Subcutaneous abdominal adipose tissue (tissue), 5 donors: ENCODE measurements at regions not wholly inside any gene's neighbourhood (a gene's known extent, or its start where the extent isn't known, plus 50 kb on each side); places are given as distances from the start of the nearest gene placed in this dataset.
"Not testable (repeated sequence)": the region's sequence is repeated elsewhere in the genome, so short reads cannot be mapped to it uniquely, and the experiment has no call there.

ENCODE experiments used
- H3K27ac ChIP-seq: one replicate; pipeline ENCODE4 v1.7.0; 2013; ENCODE audit warnings: low read depth, mild to moderate bottlenecking, inconsistent platforms, low read length, moderate library complexity
- H3K27me3 ChIP-seq, 5 donors: one replicate each; pipeline ENCODE4 v1.7.0; 2013; ENCODE audit warnings: low read length in 5 of 5, inconsistent platforms in 1 of 5; ENCODE audit not compliant: control insufficient read depth in 5 of 5, insufficient read depth in 4 of 5
- H3K36me3 ChIP-seq, 5 donors: one replicate each; pipeline ENCODE4 v1.7.0; 2013; ENCODE audit warnings: low read length in 5 of 5; ENCODE audit not compliant: control insufficient read depth in 5 of 5, insufficient read depth in 5 of 5
- H3K4me1 ChIP-seq, 5 donors: one replicate each; pipeline ENCODE4 v1.7.0; 2013; ENCODE audit warnings: low read length in 5 of 5, mild to moderate bottlenecking in 3 of 5, moderate library complexity in 1 of 5; ENCODE audit not compliant: control insufficient read depth in 5 of 5, insufficient read depth in 5 of 5
- H3K4me3 ChIP-seq, 5 donors: one replicate each; pipeline ENCODE4 v1.7.0; 2013; ENCODE audit warnings: low read length in 5 of 5, low read depth in 1 of 5
- H3K9ac ChIP-seq, 5 donors: one replicate each; pipeline ENCODE4 v1.7.0; 2013; ENCODE audit warnings: low read length in 5 of 5, mild to moderate bottlenecking in 4 of 5, moderate library complexity in 3 of 5
- H3K9me3 ChIP-seq, 5 donors: one replicate each; pipeline ENCODE4 v1.7.0; 2013; ENCODE audit warnings: low read length in 5 of 5; ENCODE audit not compliant: control insufficient read depth in 5 of 5
- donor health status: healthy.
- donor health status: healthy.
- donor health status: healthy.
- donor health status: healthy.
- donor health status: healthy.

DNA sequence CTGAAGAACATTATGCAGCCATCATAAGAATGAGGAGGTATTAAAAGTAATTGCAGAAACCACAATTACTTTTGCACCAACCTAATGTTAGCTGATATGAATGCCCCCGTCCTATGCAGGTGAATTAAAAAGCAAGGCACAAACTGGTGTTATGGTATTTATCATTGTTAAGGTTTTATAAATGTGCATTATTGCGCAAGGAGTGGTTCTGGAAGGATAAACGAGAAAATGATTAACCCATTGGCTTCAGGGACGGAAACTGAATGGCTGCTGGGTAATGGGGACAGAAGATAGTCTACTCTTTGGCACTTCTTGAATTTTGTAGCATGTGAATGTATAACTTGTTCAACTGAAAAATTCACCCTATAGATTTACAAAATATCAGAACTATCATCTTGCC is 148.6 kb upstream of the SALL4 start:
- Histone ChIP-seq H3K36me3 (no peaks in the 10 kb centered on the region), H3K4me3 (no peak overlapping the region), H3K27ac (no peak overlapping the region), H3K4me1 (no peaks in the 10 kb centered on the region), H3K9me3 (no peaks in the 10 kb centered on the region), H3K9ac (no peak overlapping the region), H3K27me3 (no peaks in the 10 kb centered on the region)

DNA sequence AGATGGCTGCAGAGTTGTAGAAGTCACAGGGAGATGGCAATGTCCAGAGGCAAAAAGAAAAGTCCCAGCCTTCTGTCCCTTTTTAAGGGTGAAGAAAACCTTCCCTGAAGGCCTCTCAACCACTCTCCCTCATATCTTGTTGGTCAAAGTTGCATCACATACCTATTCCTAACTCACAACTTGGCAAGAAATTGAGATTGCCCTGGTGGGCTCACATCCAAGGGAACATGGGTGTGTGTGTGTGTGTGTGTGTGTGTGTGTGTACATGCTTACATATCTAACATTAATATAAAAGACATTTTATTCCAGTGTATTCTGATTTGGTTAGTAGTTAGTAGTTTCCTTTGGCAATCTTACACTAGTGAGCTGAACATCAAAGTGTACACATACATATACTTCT is 144.3 kb upstream of the SALL4 start:
- no peak overlapping the region for H3K9ac ChIP-seq

GRCh38 chr20:51945881-51946280 is 143.6 kb upstream of the SALL4 start:
- no peaks in the 10 kb centered on the region for H3K4me1 ChIP-seq
- H3K27ac ChIP-seq: no peak overlapping the region
- no peaks in the 10 kb centered on the region for H3K9me3 ChIP-seq
- H3K9ac ChIP-seq: no peak overlapping the region
- H3K36me3 ChIP-seq: no peaks in the 10 kb centered on the region
- H3K27me3 ChIP-seq: no peaks in the 10 kb centered on the region
- H3K4me3 ChIP-seq: no peak overlapping the region

More for the DNA sequence above, 144.3 kb upstream of the SALL4 start:
- H3K36me3 ChIP-seq: no peaks in the 10 kb centered on the region
- H3K4me1 ChIP-seq: no peaks in the 10 kb centered on the region
- no peak overlapping the region for H3K4me3 ChIP-seq
- H3K27me3 ChIP-seq: no peaks in the 10 kb centered on the region
- no peaks in the 10 kb centered on the region for H3K9me3 ChIP-seq
- no peak overlapping the region for H3K27ac ChIP-seq

DNA sequence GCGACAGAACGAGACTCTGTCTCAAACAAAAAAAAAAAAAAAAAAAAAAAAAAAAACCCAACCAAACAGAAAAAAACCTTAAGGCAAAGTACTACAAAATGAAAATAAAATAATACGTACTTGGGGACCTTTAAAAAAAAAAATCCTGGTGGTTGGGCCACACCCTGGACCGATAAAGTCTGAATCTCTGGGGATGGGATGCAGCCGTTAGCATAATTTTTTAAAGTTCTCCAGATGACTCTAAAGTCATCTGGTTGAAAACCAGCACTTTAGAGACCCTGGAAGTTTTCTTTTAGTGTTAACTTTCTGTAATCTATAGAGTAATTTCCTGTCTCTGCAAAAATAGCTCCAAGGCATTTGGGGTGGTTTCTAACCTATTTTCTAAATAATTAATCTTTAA is 142.9 kb upstream of the SALL4 start:
- no peaks in the 10 kb centered on the region for H3K9me3 ChIP-seq
- no peaks in the 10 kb centered on the region for H3K4me1 ChIP-seq
- no peak overlapping the region for H3K9ac ChIP-seq
- no peaks in the 10 kb centered on the region for H3K36me3 ChIP-seq
- H3K27me3 ChIP-seq: no peaks in the 10 kb centered on the region
- H3K4me3 ChIP-seq: no peak overlapping the region
- H3K27ac ChIP-seq: no peak overlapping the region

DNA sequence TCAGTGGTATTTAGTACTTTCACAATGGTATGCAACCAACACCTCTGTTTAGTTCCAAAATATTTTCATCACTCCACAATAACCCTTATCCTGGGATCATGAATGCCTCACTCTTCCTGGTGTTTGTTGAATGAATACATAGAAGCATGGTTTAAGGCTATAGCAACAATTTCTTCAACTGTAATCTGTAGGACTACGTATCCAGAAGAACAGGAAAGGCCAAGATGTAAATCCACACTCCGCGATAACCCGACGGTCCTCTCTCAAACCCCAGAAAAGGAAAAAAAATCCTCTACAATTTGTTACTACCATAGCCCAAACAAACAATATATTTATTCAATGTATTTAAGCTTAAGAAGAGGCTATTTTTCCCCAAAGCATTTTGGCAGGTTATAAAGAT is 141.4 kb upstream of the SALL4 start:
- no peaks in the 10 kb centered on the region for H3K36me3 ChIP-seq
- no peak overlapping the region for H3K27ac ChIP-seq
- no peak overlapping the region for H3K9ac ChIP-seq
- no peaks in the 10 kb centered on the region for H3K27me3 ChIP-seq
- H3K4me3 ChIP-seq: no peak overlapping the region
- H3K9me3 ChIP-seq: no peaks in the 10 kb centered on the region
- H3K4me1 ChIP-seq: peaks cover 0 to 4% (median 0%) of the 10 kb centered on the region in 5 donors

DNA sequence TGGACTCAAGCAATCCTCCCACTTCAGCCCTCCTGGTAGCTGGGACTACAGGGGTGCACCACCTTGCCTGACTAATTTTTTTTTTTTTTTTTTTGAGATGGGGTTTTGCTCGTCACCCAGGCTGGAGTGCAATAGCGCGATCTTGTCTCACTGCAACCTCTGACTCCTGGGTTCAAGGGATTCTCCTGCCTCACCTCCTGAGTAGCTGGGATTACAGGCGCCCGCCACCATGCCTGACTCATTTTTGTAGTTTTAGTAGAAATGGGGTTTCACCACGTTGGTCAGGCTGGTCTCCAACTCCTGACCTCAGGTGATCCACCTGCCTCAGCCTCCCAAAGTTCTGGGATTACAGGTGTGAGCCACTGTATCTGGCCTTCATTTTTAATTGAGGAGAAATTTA is 141.0 kb upstream of the SALL4 start:
- H3K27ac ChIP-seq, H3K4me1 ChIP-seq, H3K9ac ChIP-seq, H3K27me3 ChIP-seq, H3K36me3 ChIP-seq, H3K4me3 ChIP-seq, H3K9me3 ChIP-seq: not testable (repeated sequence)

GRCh38 chr20:51941503-51941902 is 139.2 kb upstream of the SALL4 start:
- no peaks in the 10 kb centered on the region for H3K36me3 ChIP-seq
- H3K4me1 ChIP-seq: peaks cover 0 to 6% (median 0%) of the 10 kb centered on the region in 5 donors
- no peak overlapping the region for H3K9ac ChIP-seq
- no peak overlapping the region for H3K4me3 ChIP-seq
- no peaks in the 10 kb centered on the region for H3K9me3 ChIP-seq
- no peak overlapping the region for H3K27ac ChIP-seq
- no peaks in the 10 kb centered on the region for H3K27me3 ChIP-seq

GRCh38 chr20:51939259-51939585 is 136.9 kb upstream of the SALL4 start:
- H3K9ac ChIP-seq: no peak overlapping the region
- no peak overlapping the region for H3K27ac ChIP-seq
- no peaks in the 10 kb centered on the region for H3K36me3 ChIP-seq

GRCh38 chr20:51938559-51939258 is 136.4 kb upstream of the SALL4 start:
- Histone ChIP-seq H3K9me3 (no peaks in the 10 kb centered on the region), H3K36me3 (no peaks in the 10 kb centered on the region), H3K27me3 (no peaks in the 10 kb centered on the region), H3K27ac (no peak overlapping the region), H3K4me3 (no peak overlapping the region), H3K4me1 (peaks cover 0 to 6% (median 2%) of the 10 kb centered on the region in 5 donors), H3K9ac (no peak overlapping the region)

More at GRCh38 chr20:51939259-51939585, 136.9 kb upstream of the SALL4 start:
- H3K9me3 ChIP-seq: no peaks in the 10 kb centered on the region
- no peaks in the 10 kb centered on the region for H3K27me3 ChIP-seq
- no peak overlapping the region for H3K4me3 ChIP-seq
- H3K4me1 ChIP-seq: peaks cover 0 to 6% (median 2%) of the 10 kb centered on the region in 5 donors

GRCh38 chr20:51937779-51938178 is 135.5 kb upstream of the SALL4 start:
- H3K36me3 ChIP-seq: no peaks in the 10 kb centered on the region
- no peak overlapping the region for H3K27ac ChIP-seq
- no peaks in the 10 kb centered on the region for H3K9me3 ChIP-seq
- peaks cover 0 to 14% (median 2%) of the 10 kb centered on the region in 5 donors for H3K4me1 ChIP-seq
- H3K27me3 ChIP-seq: no peaks in the 10 kb centered on the region
- no peak overlapping the region for H3K4me3 ChIP-seq
- no peak overlapping the region for H3K9ac ChIP-seq
